ENCODE measurements at regions not wholly inside any gene's neighbourhood (a gene's known extent, or its start where the extent isn't known, plus 50 kb on each side); places are given as distances from the start of the nearest gene placed in this dataset.

- BruUV-seq (replicated peaks) = no TSS peak
- Mint-ChIP-seq H3K4me3 (ENCODE audit: unreplicated experiment) (no peak overlapping the region), H3K9me3 (ENCODE audit: unreplicated experiment) (peaks cover 10% of the 10 kb centered on the region), H3K27ac (ENCODE audit: unreplicated experiment) (no peak overlapping the region), H3K4me1 (ENCODE audit: low read depth, unreplicated experiment) (peaks cover 13% of the 10 kb centered on the region), H3K36me3 (ENCODE audit: insufficient read depth, unreplicated experiment) (peaks cover 5% of the 10 kb centered on the region), H3K27me3 (ENCODE audit: insufficient read depth, unreplicated experiment) (no peaks in the 10 kb centered on the region)
- no peak for DNase-seq
- CTCF ChIA-PET = no interaction called here
- no peaks in the 10 kb centered on the region for H3K27me3 ChIP-seq (replicated peaks; ENCODE audit: control insufficient read depth, insufficient read depth, low read length)
- no peaks in the 10 kb centered on the region; the same call in 1 of the 2 replicates for H3K9me3 ChIP-seq
- H3K4me1 ChIP-seq = peaks cover 16% of the 10 kb centered on the region
- H3K36me3 ChIP-seq (ENCODE audit: control insufficient read depth, insufficient read depth, low read length) = no peaks in the 10 kb centered on the region
- H3K4me3 ChIP-seq (ENCODE audit: low read depth, low read length) = no peak overlapping the region
- POLR2A ChIA-PET = no interaction called here
- TF ChIP-seq CTCF (IDR thresholded peaks at IDR 0.05; ENCODE audit: insufficient read depth in 1 of 2, low read depth in 1 of 2, low read length in 1 of 2, severe bottlenecking in 1 of 2, unreplicated experiment in 1 of 2) = no peak
- intact Hi-C loops (cut with micrococcal nuclease; ENCODE audit: unreplicated experiment) = no loop called here
Observed at GRCh38 chr3:31247063-31247447, 285.7 kb upstream of the STT3B start.

- CTCF ChIA-PET = no interaction called here
- BruUV-seq (replicated peaks) = no TSS peak
- DNase-seq = peak in 1 of 2 experiments; percentile 29
- Histone ChIP-seq H3K27me3 (replicated peaks; ENCODE audit: control insufficient read depth, insufficient read depth, low read length) (no peaks in the 10 kb centered on the region), H3K4me1 (peaks cover 23% of the 10 kb centered on the region), H3K36me3 (ENCODE audit: control insufficient read depth, insufficient read depth, low read length) (no peaks in the 10 kb centered on the region), H3K9me3 (no peaks in the 10 kb centered on the region; the same call in 1 of the 2 replicates), H3K4me3 (ENCODE audit: low read depth, low read length) (no peak overlapping the region)
- POLR2A ChIA-PET = no interaction called here
- Mint-ChIP-seq H3K27ac (ENCODE audit: unreplicated experiment) (peak overlapping the region; percentile 18), H3K4me3 (ENCODE audit: unreplicated experiment) (no peak overlapping the region), H3K36me3 (ENCODE audit: insufficient read depth, unreplicated experiment) (peaks cover 10% of the 10 kb centered on the region), H3K27me3 (ENCODE audit: insufficient read depth, unreplicated experiment) (no peaks in the 10 kb centered on the region), H3K4me1 (ENCODE audit: low read depth, unreplicated experiment) (peaks cover 13% of the 10 kb centered on the region), H3K9me3 (ENCODE audit: unreplicated experiment) (peaks cover 10% of the 10 kb centered on the region)
- no peak for TF ChIP-seq CTCF (IDR thresholded peaks at IDR 0.05; ENCODE audit: insufficient read depth in 1 of 2, low read depth in 1 of 2, low read length in 1 of 2, severe bottlenecking in 1 of 2, unreplicated experiment in 1 of 2)
- intact Hi-C loops (cut with micrococcal nuclease; ENCODE audit: unreplicated experiment) = no loop called here
Observed at GRCh38 chr3:31247850-31248562, 284.7 kb upstream of the STT3B start.

GRCh38 chr3:31248563-31248992 is 284.1 kb upstream of the STT3B start:
- no peak overlapping the region for H3K4me3 ChIP-seq (ENCODE audit: low read depth, low read length)
- Mint-ChIP-seq H3K36me3 (ENCODE audit: insufficient read depth, unreplicated experiment) (peaks cover 10% of the 10 kb centered on the region), H3K27me3 (ENCODE audit: insufficient read depth, unreplicated experiment) (no peaks in the 10 kb centered on the region), H3K4me1 (ENCODE audit: low read depth, unreplicated experiment) (peaks cover 17% of the 10 kb centered on the region), H3K9me3 (ENCODE audit: unreplicated experiment) (peaks cover 12% of the 10 kb centered on the region), H3K4me3 (ENCODE audit: unreplicated experiment) (no peak overlapping the region), H3K27ac (ENCODE audit: unreplicated experiment) (peak overlapping the region; percentile 18)
- ChIA-PET CTCF (no interaction called here), POLR2A (no interaction called here)
- TF ChIP-seq CTCF (IDR thresholded peaks at IDR 0.05; ENCODE audit: insufficient read depth in 1 of 2, low read depth in 1 of 2, low read length in 1 of 2, severe bottlenecking in 1 of 2, unreplicated experiment in 1 of 2) = no peak
- DNase-seq = no peak
- H3K27me3 ChIP-seq (replicated peaks; ENCODE audit: control insufficient read depth, insufficient read depth, low read length) = no peaks in the 10 kb centered on the region
- H3K36me3 ChIP-seq (ENCODE audit: control insufficient read depth, insufficient read depth, low read length) = no peaks in the 10 kb centered on the region
- H3K9me3 ChIP-seq = no peaks in the 10 kb centered on the region; the same call in 1 of the 2 replicates
- no TSS peak for BruUV-seq (replicated peaks)
- peaks cover 26% of the 10 kb centered on the region for H3K4me1 ChIP-seq
- intact Hi-C loops (cut with micrococcal nuclease; ENCODE audit: unreplicated experiment) = no loop called here
